ENCODE measurements at regions not wholly inside any gene's neighbourhood (a gene's known extent, or its start where the extent isn't known, plus 50 kb on each side); places are given as distances from the start of the nearest gene placed in this dataset.
A peak's percentile ranks its signal among the peaks of the same experiment; 100 is the strongest.
"Not testable (repeated sequence)": the region's sequence is repeated elsewhere in the genome, so short reads cannot be mapped to it uniquely, and the experiment has no call there.

DNA sequence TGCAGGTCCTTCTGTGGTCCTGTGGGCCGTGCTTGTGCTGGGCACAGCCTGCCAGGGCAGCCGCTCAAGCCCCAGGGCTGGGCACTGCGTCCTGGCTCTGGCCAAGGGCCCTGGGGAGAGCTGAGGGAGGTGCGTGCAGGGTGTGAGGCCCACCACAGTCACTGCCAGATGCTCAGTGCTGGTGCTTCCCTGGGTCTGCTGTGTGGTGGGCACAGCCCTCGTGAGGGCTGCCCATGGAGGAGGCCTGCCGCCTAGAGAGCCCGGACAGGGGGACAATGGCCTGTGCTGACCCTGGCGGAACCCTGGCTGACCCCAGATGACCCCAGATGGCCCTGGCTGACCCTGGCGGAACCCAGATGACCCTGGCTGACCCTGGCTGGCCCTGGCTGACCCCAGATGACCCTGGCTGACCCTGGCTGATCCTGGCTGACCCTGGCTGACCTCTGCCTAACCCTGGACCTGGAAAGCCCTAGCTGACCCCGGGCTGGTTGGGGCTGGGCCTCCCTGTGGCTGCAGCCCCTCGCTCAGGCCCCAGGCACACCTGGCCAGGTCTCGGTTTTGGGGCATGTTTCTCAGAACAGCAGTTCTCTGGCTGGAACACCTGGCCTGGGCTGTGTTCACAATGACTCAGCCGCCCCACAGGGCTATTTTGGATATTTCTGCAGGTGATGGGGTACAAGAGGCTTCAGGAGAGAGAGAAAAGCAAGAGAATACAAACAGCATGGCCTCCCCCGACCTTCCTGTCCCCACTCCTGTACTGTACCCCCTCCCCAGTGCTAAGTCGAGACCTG lies 55.4 kb downstream of the TMEM121 start:
- peak; percentile 12 for DNase-seq

- no peak for DNase-seq
Measured at GRCh38 chr14:105582639-105583038, 56.3 kb downstream of the TMEM121 start.

- peak; percentile 9 for DNase-seq
Measured at GRCh38 chr14:105583914-105584313, 57.5 kb downstream of the TMEM121 start.

DNA sequence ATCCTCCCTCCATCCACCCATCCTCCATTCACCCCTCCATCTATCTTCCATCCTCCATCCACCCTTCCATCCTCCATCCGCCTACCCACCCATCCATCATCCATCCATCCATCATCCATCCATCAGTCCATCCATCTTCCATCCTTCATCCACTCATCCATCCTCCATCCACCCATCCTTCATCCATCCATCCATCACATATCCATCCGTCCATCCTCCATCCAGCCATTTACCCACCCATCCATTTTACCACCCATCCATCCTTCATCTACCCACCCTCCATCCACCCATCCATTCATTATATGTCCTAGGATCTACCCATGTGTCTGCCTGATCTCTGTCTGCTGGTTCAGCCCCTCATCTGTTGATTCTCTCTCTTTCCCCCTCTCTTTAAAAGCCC lies 58.9 kb downstream of the TMEM121 start:
- not testable (repeated sequence) for DNase-seq

- DNase-seq = not testable (repeated sequence)
Measured at GRCh38 chr14:105585722-105586121, 59.3 kb downstream of the TMEM121 start.

GRCh38 chr14:105586144-105586872 lies 59.9 kb downstream of the TMEM121 start:
- not testable (repeated sequence) for DNase-seq

- DNase-seq = not testable (repeated sequence)
Measured at GRCh38 chr14:105587034-105587433, 60.7 kb downstream of the TMEM121 start.

DNA sequence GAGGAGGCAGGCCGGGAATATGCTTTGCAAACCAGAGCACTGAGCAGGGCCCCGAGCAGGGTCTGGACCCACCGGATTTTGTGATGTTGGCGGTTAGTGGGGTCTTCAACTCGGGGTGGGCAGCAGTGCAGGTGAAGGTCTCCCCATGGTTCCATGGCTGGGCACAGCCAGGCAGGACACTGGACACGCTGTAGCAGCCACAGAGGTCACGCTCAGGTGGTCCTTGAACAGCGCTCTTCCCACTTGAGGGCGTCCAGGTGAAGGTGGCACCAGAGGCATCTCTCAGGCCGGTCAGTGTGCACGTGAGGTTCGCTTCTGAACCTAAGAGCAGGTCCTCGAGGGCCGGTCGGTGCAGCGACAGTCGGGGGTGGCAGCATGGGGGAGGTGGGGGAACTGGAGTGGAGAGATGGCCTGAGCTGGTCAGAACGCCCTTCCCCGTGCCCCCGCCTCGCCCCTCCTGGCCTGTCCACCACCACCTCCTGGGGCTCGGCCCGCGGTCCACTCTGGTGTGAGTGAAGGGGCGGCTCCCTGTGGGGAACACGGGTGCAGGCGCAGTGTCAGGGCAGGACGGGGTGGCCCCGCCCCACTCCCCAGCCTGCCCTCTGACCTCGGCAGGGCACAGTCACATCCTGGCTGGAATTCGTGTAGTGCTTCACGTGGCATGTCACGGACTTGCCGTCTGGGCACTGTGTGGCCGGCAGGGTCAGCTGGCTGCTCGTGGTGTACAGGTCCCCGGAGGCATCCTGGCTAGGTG lies 61.3 kb downstream of the TMEM121 start:
- DNase-seq = not testable (repeated sequence)

DNA sequence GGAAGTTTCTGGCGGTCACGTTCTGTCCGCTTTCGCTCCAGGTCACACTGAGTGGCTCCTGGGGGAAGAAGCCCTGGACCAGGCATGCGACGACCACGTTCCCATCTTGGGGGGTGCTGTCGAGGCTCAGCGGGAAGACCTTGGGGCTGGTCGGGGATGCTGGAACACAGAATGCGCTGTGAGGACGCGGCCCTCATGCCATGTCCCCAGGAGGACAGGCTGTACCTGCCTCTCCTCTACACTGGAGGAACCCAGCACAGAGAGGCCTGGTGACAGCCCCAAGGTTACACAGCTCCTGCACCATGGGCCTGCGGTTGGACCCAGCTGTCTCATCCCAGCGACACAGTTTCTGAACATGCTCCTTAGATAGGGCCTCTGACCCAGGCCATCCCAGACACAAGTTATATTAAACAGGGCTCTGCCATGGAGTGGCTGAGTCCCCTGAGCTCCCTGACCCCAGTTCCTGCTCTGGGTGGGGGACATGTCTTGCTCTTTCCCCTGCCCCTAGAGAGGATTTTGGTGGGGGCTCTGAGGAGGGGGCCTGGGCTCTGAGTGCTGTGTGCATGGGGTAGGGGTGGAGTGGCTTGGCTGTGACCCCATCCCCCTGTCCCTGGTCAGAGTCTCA lies 62.0 kb downstream of the TMEM121 start:
- DNase-seq = no peak

- DNase-seq = no peak
Measured at GRCh38 chr14:105589161-105589925, 63.0 kb downstream of the TMEM121 start.

GRCh38 chr14:105589926-105590185 lies 63.5 kb downstream of the TMEM121 start:
- DNase-seq = not testable (repeated sequence)

GRCh38 chr14:105591052-105591451 lies 64.7 kb downstream of the TMEM121 start:
- DNase-seq = no peak

GRCh38 chr14:105591792-105592341 lies 65.5 kb downstream of the TMEM121 start:
- DNase-seq = not testable (repeated sequence)

DNA sequence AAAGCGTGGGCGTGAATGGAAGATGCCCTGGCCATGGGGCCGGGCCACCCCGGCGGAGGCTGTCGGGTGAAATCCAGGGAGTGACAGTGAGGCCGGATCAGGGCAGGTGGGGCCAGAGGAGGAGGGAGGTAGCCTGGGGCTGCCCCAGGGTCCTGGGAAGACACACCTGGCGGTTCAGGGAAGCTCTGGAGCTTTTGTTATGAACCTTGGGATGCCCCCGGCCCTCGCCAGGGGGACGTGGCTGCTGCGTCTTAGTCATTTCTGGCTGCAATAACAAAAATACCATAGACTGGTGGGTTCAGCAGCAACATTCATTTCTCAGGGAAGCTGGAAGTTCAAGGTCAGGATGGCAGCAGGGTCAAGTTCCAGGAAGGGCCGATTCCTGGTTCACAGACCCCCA lies 66.3 kb downstream of the TMEM121 start:
- DNase-seq = not testable (repeated sequence)

- DNase-seq = not testable (repeated sequence)
Measured at GRCh38 chr14:105595346-105595745, 69.0 kb downstream of the TMEM121 start.

- not testable (repeated sequence) for DNase-seq
Measured at GRCh38 chr14:105596374-105596773, 70.0 kb downstream of the TMEM121 start.

- DNase-seq = not testable (repeated sequence)
Measured at GRCh38 chr14:105598040-105598763, 71.8 kb downstream of the TMEM121 start.

GRCh38 chr14:105598925-105599586 lies 72.7 kb downstream of the TMEM121 start:
- DNase-seq = not testable (repeated sequence)

DNA sequence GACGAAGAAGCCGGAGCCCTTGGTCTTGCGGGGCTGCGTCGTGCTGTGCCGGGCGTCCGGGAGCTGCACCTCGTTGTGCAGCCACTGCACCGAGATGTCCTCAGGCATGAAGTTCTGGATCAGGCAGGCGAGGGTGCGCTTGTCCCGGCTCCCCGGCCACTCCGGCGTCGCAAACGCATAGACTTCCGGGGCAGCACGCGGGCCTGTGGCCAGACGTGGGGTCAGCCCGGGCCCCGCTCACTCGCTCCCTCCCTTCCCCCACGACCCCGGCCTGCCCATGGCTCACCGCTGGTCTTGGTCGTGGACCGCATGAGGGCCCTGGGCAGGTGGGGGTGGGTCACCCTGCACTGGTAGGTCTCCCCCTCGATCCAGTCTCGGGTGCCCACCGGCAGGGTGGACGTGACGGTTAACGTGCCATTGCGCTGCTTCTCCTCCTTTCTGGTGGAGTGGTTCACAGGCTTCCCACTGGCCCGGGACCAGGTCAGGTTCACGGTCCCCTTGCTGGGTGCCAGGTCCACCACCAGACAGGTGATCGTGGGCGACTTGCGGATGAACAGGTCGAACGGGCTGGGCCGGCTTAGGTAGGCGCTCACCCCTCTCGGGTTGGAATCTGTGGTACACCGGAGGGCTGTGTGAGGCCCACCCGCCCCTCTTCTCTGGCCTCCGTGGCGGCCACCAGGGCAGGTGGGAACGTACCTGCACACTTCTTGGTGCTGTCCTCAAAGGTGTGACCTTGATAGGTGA lies 74.0 kb downstream of the TMEM121 start:
- not testable (repeated sequence) for DNase-seq

DNA sequence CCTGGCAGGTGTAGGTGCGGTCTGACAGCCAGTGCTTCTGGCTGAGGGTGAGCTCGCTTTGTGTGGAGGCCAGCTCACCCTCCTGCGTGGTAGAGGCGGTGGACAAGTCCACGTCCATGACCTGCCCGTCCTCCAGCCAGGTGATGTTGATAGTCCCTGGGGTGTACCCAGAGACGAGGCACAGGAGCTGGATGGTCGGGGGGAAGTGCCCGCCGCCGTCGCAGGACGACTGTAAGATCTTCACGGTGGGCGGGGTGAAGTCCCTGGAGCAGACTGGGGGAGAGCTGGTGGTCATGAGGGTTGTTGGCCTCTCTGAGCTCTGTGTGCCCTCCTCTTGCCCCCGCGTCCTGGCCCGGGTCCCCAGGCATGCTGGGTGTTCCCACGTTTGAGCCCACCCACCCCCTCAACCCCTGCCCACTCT lies 74.6 kb downstream of the TMEM121 start:
- no peak for DNase-seq

Measured in right forelimb (tissue), 1 donor.